ENCODE measurements at regions not wholly inside any gene's neighbourhood (a gene's known extent, or its start where the extent isn't known, plus 50 kb on each side); places are given as distances from the start of the nearest gene placed in this dataset.

DNA sequence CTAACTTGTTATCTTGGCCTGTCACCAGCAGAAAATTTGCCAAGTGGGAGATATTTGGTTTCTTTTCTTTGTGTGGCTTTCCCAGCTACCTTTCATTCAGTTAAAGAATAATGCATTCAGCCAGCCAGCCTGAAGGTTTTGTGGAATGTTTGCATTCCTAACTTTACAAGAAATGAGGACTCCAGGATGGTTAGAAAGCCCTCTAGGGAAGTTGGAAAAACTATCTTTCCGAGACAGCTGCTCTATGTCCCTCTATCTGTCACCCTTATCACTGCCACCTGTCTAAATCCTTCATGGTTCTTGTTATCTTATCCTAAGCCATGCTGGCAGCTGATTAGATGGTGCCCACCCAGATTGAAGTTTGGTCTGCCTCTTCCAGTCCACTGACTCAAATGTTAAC is 384.2 kb downstream of the SH3BGRL start:
- TF ChIP-seq, protein P1, sequence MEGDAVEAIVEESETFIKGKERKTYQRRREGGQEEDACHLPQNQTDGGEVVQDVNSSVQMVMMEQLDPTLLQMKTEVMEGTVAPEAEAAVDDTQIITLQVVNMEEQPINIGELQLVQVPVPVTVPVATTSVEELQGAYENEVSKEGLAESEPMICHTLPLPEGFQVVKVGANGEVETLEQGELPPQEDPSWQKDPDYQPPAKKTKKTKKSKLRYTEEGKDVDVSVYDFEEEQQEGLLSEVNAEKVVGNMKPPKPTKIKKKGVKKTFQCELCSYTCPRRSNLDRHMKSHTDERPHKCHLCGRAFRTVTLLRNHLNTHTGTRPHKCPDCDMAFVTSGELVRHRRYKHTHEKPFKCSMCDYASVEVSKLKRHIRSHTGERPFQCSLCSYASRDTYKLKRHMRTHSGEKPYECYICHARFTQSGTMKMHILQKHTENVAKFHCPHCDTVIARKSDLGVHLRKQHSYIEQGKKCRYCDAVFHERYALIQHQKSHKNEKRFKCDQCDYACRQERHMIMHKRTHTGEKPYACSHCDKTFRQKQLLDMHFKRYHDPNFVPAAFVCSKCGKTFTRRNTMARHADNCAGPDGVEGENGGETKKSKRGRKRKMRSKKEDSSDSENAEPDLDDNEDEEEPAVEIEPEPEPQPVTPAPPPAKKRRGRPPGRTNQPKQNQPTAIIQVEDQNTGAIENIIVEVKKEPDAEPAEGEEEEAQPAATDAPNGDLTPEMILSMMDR (conservative IDR thresholded peaks at IDR 0.05; ENCODE audit: low read depth, low read length): no peak
- DNase-seq (ENCODE audit: low read depth): no peak
- H3K4me3 ChIP-seq (ENCODE audit: low read depth, low read length): no peak overlapping the region

DNA sequence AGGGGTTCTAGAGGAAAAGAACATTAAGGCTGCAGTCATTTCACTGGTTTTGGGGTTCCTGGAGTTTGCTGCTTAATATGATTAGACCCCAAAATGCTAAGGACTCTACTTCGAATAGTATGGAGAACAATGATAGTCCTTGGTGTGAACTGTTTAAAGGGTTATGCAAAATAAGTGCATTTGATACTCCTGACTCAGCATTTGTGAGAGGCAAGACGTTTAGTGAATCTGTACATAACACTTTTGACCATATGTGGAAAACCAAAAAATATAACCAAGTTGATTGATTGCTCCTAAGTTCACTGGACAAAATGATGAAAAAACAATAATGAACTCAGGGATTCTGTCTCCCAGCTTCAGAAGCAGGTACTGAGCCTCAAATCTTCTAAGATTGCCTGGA is 414.1 kb downstream of the SH3BGRL start:
- no peak overlapping the region for H3K4me3 ChIP-seq (ENCODE audit: low read depth, low read length)
- TF ChIP-seq, protein P1 (conservative IDR thresholded peaks at IDR 0.05; ENCODE audit: low read depth, low read length): no peak
- no peak for DNase-seq (ENCODE audit: low read depth)

DNA sequence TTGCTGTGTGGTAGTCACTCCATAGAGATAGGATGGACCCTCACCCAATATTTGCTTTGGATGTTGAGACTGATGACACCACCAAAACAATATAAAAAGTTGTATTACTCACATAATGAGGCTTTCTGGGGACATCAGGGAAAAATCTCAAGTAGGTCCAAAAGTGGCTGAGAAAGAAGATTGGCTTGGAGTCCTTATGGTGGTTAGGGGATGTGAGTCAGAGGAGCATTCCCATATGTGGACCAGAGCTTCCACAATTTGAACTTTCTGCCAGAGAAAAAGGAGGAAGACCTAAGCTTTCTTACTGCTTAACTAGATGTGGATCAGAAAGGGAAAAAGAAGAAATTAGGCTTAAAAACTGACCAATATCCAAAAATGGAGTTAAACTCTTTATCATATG is 460.5 kb downstream of the SH3BGRL start:
- TF ChIP-seq, protein P1 (conservative IDR thresholded peaks at IDR 0.05; ENCODE audit: low read depth, low read length): no peak

DNA sequence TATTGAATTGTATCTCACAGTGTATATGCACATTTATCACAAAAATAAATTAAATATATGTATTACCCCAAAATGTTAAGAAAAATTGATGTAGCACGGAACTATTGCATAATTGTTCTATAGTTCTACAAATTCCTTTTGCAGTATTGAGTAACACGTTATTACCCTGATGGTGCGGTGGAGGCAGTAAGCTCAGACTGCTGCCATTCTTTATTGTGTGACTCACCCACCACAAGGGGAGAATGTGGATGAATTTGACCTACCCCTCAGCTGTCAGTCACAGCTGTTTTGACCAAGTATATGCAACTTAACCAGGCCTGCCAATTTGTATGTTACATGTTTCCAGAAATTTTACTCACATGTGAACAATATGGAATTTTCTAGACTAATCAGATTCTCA is 506.6 kb downstream of the SH3BGRL start:
- H3K4me3 ChIP-seq (ENCODE audit: low read depth, low read length): no peak overlapping the region
- TF ChIP-seq, protein P1 (conservative IDR thresholded peaks at IDR 0.05; ENCODE audit: low read depth, low read length): no peak
- no peak for DNase-seq (ENCODE audit: low read depth)

More for the DNA sequence above, 460.5 kb downstream of the SH3BGRL start:
- no peak overlapping the region for H3K4me3 ChIP-seq (ENCODE audit: low read depth, low read length)
- no peak for DNase-seq (ENCODE audit: low read depth)

DNA sequence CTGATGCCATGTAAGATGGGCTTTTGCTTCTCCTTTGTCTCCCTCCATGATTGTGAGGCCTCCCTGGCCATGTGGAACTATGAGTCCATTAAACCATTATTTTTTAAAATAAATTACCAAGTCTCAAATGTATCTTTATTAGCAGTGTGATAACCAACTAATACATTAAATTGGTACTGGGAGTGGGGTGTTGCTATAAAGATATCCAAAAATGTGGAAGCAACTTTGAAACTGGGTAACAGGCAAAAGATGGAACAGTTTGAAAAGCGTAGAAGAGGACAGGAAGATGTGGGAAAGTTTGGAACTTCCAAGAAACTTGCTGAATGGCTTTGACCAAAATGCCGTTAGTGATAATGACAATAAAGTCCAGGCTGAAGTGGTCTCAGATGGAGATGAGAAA is 526.7 kb downstream of the SH3BGRL start:
- DNase-seq (ENCODE audit: low read depth): no peak
- H3K4me3 ChIP-seq (ENCODE audit: low read depth, low read length): no peak overlapping the region
- TF ChIP-seq, protein P1 (conservative IDR thresholded peaks at IDR 0.05; ENCODE audit: low read depth, low read length): no peak

DNA sequence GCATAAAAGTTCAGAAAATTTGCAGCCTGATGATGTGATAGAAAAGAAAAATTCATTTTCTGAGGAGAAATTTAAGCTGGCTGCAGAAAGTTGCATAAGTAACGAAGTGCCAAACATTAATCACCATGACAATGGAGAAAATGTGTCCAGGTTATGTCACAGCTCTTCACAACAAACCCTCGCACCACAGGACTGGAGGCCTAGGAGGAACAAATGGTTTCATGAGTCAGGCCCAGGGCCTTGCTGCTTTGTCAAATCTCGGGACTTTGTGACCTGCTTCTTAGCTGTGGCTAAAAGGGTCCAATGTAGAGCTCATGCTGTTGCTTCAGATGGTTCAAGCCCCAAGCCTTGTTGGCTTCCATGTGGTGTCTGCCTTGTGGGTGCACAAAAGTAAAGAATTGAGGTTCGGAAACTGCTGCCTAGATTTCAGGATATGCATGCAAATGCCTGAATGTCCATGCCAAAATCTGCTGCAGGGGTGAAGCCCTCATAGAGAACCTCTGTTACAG is 527.4 kb downstream of the SH3BGRL start:
- H3K4me3 ChIP-seq (ENCODE audit: low read depth, low read length): no peak overlapping the region
- TF ChIP-seq, protein P1 (conservative IDR thresholded peaks at IDR 0.05; ENCODE audit: low read depth, low read length): no peak

DNA sequence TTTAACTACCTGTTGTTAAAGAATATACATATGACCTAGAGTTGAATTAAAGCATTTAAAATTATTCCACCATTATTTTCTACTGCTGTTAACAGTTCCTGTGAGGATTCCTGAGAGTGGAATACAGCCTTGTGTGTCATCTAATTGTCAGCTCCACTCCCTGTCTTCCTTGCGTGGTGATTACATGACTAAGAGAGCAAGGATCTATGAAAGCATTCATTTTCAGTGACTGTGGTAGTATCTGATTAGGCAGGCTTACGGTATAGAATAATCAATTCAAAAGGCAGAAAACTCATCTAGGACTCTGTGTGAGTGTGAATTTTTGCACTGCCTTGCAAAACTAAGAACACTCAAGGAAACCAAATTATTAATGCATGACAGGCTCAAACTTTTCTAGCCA is 577.8 kb downstream of the SH3BGRL start:
- TF ChIP-seq, protein P1 (conservative IDR thresholded peaks at IDR 0.05; ENCODE audit: low read depth, low read length): no peak
- no peak for DNase-seq (ENCODE audit: low read depth)
- H3K4me3 ChIP-seq (ENCODE audit: low read depth, low read length): no peak overlapping the region

More for the DNA sequence above, 527.4 kb downstream of the SH3BGRL start:
- no peak for DNase-seq (ENCODE audit: low read depth)
